ENCODE measurements at regions not wholly inside any gene's neighbourhood (a gene's known extent, or its start where the extent isn't known, plus 50 kb on each side); places are given as distances from the start of the nearest gene placed in this dataset.

- TF ChIP-seq CTCF (IDR thresholded peaks at IDR 0.05): no peak
- no peak for TF ChIP-seq POLR2AphosphoS5 (IDR thresholded peaks at IDR 0.05; ENCODE audit: low read depth, low read length)
- no peak for TF ChIP-seq REST (IDR thresholded peaks at IDR 0.05; ENCODE audit: insufficient read depth in 1 of 2, low read depth in 2 of 2, low read length in 1 of 2)
Observed at GRCh38 chr11:37506531-37506930, 908.5 kb upstream of the RAG2 start.

Data from Panc1 (cell line).